Erythroblast (primary cell): ENCODE measurements at regions not wholly inside any gene's neighbourhood (a gene's known extent, or its start where the extent isn't known, plus 50 kb on each side); places are given as distances from the start of the nearest gene placed in this dataset.

Source experiments
- GATA1 ChIP-seq: IDR thresholded peaks from 2 replicates; pipeline ENCODE4 v1.6.1; 2011; ENCODE audit warnings: low read depth, mild to moderate bottlenecking, control low read depth, low read length, moderate library complexity
- POLR2A ChIP-seq: IDR thresholded peaks from 2 replicates; pipeline ENCODE4 v1.6.1; 2011; ENCODE audit warnings: mild to moderate bottlenecking, low read length

DNA sequence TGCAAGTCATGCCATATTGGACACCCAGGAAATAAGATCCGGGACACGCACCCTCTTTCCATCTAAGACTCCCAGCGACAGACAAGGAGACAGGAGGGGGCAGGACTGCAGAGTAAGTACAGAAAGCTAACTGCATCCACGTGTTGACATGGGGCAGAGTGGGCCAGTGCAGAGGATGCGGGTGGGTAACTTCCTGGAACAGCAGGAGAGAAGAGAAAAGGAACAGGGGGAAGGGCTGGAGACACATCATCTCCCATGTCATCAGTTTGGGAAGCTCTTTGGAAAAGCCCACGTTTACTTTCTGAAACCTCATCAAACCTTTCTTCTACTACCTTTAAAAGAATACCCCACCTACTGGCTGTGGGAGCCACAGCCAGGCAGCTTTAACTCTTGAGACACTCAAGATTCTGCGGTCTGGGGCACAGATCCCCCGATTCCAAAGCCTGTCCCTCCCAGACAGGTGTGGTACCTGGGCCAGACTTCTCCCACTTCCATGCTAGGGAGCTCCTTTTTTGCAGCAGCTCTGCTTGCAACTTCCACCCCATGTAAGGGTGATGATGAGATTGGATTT, 273.5 kb upstream of the RPL38 start:
- TF ChIP-seq POLR2A (no peak), GATA1 (no peak)
